HPDE6-E6E7 (cell line): ENCODE measurements at regions not wholly inside any gene's neighbourhood (a gene's known extent, or its start where the extent isn't known, plus 50 kb on each side); places are given as distances from the start of the nearest gene placed in this dataset.
"Not testable (repeated sequence)": the region's sequence is repeated elsewhere in the genome, so short reads cannot be mapped to it uniquely, and the experiment has no call there.

Source experiments
- DNase-seq: peaks from one replicate; pipeline ENCODE4 v3.0.0; 2011; ENCODE audit warnings: missing footprints; ENCODE audit errors: extremely low spot score

- no peak for DNase-seq
Measured at GRCh38 chr13:67951431-67951830, 721.3 kb upstream of the PCDH9 start.

GRCh38 chr13:67950603-67951002 is 720.5 kb upstream of the PCDH9 start:
- no peak for DNase-seq

GRCh38 chr13:67946131-67946530 is 716.0 kb upstream of the PCDH9 start:
- DNase-seq = no peak

GRCh38 chr13:67943116-67943515 is 713.0 kb upstream of the PCDH9 start:
- no peak for DNase-seq

- DNase-seq = no peak
Measured at GRCh38 chr13:67935626-67936025, 705.5 kb upstream of the PCDH9 start.

- DNase-seq = no peak
Measured at GRCh38 chr13:67934617-67935330, 704.6 kb upstream of the PCDH9 start.

GRCh38 chr13:67932991-67933390 is 702.9 kb upstream of the PCDH9 start:
- DNase-seq = no peak

- DNase-seq = no peak
Measured at GRCh38 chr13:67917291-67917987, 687.3 kb upstream of the PCDH9 start.

- no peak for DNase-seq
Measured at GRCh38 chr13:67916650-67917049, 686.5 kb upstream of the PCDH9 start.

- no peak for DNase-seq
Measured at GRCh38 chr13:67914535-67914934, 684.4 kb upstream of the PCDH9 start.

GRCh38 chr13:67902960-67903359 is 672.8 kb upstream of the PCDH9 start:
- not testable (repeated sequence) for DNase-seq

- peak; percentile 36 for DNase-seq
Measured at GRCh38 chr13:67880916-67881315, 650.8 kb upstream of the PCDH9 start.

- no peak for DNase-seq
Measured at GRCh38 chr13:67878376-67878775, 648.2 kb upstream of the PCDH9 start.

GRCh38 chr13:67877031-67877430 is 646.9 kb upstream of the PCDH9 start:
- DNase-seq = no peak

- DNase-seq = no peak
Measured at GRCh38 chr13:67867206-67867605, 637.1 kb upstream of the PCDH9 start.

- DNase-seq = no peak
Measured at GRCh38 chr13:67860315-67860714, 630.2 kb upstream of the PCDH9 start.

GRCh38 chr13:67859904-67860303 is 629.8 kb upstream of the PCDH9 start:
- DNase-seq = no peak

- DNase-seq = no peak
Measured at GRCh38 chr13:67857581-67858310, 627.6 kb upstream of the PCDH9 start.

GRCh38 chr13:67856955-67857354 is 626.8 kb upstream of the PCDH9 start:
- no peak for DNase-seq

GRCh38 chr13:67855741-67856238 is 625.7 kb upstream of the PCDH9 start:
- DNase-seq = no peak

GRCh38 chr13:67854990-67855389 is 624.9 kb upstream of the PCDH9 start:
- no peak for DNase-seq

- DNase-seq = no peak
Measured at GRCh38 chr13:67844574-67844973, 614.4 kb upstream of the PCDH9 start.

- no peak for DNase-seq
Measured at GRCh38 chr13:67841071-67841470, 610.9 kb upstream of the PCDH9 start.
